T-helper 2 cell treated with Interferon-gamma antibody and Interleukin-4, amounts not matched to agents 100 ng/mL and 5 ng/mL, for 36 hours (primary cell): ENCODE measurements at regions not wholly inside any gene's neighbourhood (a gene's known extent, or its start where the extent isn't known, plus 50 kb on each side); places are given as distances from the start of the nearest gene placed in this dataset.
"Not testable (repeated sequence)": the region's sequence is repeated elsewhere in the genome, so short reads cannot be mapped to it uniquely, and the experiment has no call there.

Experiments used
- intact Hi-C: fragments of 100-400 bp; cut with micrococcal nuclease; formaldehyde crosslinking; loops from one replicate; pipeline ENCODE4 v1.15.1; 2023

GRCh38 chr7:126178865-126179264, 1073.9 kb downstream of the GRM8 start:
- intact Hi-C loops = no loop called here

GRCh38 chr7:126177782-126178181, 1075.0 kb downstream of the GRM8 start:
- intact Hi-C loops = no loop called here

GRCh38 chr7:126166645-126167044, 1086.1 kb downstream of the GRM8 start:
- intact Hi-C loops = no loop called here

DNA sequence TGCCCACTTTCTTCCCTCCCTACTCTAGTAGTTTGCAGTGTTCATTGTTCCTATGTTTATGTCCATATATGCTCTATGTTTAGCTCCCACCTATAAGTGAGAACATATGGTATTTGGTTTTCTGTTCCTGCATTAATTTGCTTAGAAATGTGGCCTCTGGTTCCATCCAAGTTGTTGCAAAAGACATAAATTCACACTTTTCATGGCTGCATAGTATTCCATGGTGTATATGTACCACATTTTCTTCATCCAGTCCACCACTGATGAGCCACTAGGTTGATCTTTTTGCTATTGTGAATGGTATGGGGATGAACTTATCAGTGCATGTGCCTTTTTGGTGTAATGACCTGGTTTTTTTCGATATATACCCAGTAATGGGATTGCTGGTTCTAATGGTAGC, 1089.1 kb downstream of the GRM8 start:
- intact Hi-C loops = no loop called here

DNA sequence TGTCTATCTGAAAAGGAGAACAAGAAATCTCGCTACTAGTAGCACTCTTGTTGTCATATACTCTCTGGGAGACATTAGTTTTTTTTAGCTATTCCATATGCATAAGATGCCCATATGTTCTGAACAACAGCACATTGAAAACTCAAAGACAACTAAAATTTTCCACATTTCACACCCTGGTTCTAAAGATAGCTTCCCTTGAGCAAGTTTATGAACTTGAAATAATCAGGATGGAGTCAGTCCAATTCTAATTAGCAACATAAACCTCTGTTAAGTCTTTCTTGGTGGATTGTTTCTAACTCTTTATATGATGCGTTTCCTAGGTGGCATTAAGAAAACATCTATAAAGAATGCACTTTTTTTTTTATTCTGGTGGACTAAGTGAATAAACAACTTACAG, 1095.3 kb downstream of the GRM8 start:
- intact Hi-C loops = no loop called here

DNA sequence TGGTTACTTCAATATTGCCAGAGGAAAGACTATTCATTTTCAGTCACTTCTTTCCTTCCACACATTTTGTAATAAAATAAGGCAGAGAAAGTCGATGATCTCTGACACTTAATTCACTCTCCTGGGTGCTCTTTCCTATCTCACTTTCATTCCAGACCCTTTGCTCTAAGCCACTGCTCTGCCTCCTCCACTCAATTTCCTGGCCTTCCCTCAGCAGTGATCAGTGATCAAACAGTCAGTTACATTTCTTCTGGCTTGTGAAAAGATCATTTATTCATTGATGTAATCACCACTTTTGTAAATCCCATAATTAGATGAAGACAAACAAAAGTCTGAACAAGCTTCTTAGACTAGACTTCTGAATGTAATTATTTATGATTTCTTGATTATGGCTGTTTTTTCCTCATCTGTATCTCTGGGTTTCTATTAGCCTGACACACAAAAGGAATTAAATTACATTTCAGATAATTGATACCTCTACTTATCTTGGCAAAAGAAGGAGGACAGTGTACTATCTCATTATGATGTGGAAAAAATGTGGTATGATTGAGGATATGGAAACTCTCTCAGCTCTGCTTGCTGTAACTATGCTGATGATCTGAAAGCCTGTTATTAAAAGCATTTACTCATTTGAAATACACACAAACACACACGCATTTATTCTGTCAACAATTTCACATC, 1102.3 kb downstream of the GRM8 start:
- intact Hi-C loops = no loop called here

DNA sequence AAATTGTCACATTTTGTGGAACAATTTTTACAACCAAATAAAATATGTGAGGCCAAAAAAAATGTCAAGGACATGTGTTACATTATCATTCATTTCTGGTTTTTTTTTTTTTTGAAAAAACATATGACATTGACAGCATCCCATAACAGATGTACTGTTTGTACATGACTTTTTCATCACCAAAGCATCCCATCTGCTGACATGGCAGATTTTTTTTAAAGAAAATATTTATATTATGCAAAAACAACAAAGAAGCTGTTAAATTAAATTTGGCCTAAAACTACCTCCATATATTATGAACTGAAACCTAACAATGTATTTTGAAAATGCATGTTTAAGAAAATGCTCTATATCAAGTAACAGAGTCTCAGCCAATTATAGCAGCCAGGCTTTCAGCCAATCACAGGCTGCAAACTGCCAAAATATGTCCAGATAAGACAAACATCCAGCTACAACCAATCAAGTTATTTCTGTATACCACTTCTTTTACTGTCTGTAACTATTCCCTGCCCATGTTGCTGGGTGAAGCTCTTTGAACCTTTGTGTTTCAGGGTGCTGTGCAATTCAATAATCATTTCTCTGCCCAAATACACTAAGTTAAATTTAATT, 1111.8 kb downstream of the GRM8 start:
- intact Hi-C loops = no loop called here

GRCh38 chr7:126119981-126120380, 1132.8 kb downstream of the GRM8 start:
- intact Hi-C loops = no loop called here

- intact Hi-C loops = no loop called here
Observed at GRCh38 chr7:126103582-126103981, 1149.2 kb downstream of the GRM8 start.

GRCh38 chr7:126083014-126083413, 1153.4 kb upstream of the POT1 start:
- intact Hi-C loops = no loop called here

GRCh38 chr7:126079581-126079980, 1150.0 kb upstream of the POT1 start:
- intact Hi-C loops = no loop called here

DNA sequence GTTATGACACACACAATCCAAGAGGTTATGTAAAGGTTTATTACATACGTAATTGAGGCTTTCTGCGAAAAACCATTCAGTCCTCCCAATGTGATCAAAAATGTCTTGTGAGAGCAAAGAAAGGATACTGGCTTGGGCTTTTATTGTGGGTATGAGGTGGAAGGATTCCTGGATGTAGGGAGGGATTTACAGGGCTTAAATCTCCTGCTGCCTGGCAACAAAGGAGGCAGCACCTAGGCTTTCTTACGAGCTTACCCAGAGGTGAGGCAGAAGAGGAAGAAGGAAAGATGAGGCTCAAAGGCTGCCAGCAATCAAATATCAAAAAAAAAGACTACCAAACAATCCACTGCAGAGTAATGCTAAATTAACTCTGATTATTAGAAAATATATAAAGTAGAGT, 1149.5 kb upstream of the POT1 start:
- intact Hi-C loops = no loop called here

GRCh38 chr7:126065766-126066165, 1136.1 kb upstream of the POT1 start:
- intact Hi-C loops = no loop called here

GRCh38 chr7:126057979-126058378, 1128.4 kb upstream of the POT1 start:
- intact Hi-C loops = no loop called here

DNA sequence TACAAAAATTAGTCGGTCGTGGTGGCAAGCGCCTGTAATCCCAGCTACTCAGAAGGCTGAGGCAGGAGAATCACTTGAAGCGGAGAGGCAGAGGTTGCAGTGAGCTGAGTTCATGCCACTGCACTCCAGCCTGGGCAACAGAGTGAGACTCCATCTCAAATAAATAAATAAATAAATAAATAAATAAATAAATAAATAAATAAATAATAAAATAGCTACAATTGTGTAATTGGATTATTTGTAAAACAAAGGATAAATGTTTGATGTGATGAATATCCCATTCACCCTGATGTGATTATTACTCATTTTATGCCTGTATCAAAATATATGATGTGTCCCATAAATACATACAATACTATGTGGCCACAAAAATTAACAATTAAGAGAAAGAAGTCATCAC, 1127.0 kb upstream of the POT1 start:
- intact Hi-C loops = not testable (repeated sequence)

DNA sequence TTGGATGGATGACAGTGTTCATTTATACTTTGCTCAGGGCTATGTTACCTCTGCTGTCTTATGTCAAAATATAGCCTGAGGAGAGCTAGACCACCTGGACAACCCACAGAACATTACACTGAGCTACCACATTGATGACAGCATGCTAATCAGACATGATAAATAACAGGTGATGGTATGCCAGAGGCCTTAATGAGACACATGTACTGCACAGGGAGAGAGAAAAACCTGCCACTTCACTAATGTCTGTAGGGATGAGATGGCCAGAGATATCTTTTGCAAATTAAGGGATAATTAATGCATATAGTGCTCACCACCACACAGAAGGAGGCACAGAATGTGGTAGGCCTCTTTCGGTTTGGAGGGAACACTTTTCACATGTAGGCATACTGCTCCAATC, 1122.6 kb upstream of the POT1 start:
- intact Hi-C loops = no loop called here

GRCh38 chr7:126044662-126045061, 1115.0 kb upstream of the POT1 start:
- intact Hi-C loops = no loop called here

GRCh38 chr7:126041472-126041871, 1111.8 kb upstream of the POT1 start:
- intact Hi-C loops = no loop called here

GRCh38 chr7:126040114-126041045, 1110.8 kb upstream of the POT1 start:
- intact Hi-C loops = no loop called here

DNA sequence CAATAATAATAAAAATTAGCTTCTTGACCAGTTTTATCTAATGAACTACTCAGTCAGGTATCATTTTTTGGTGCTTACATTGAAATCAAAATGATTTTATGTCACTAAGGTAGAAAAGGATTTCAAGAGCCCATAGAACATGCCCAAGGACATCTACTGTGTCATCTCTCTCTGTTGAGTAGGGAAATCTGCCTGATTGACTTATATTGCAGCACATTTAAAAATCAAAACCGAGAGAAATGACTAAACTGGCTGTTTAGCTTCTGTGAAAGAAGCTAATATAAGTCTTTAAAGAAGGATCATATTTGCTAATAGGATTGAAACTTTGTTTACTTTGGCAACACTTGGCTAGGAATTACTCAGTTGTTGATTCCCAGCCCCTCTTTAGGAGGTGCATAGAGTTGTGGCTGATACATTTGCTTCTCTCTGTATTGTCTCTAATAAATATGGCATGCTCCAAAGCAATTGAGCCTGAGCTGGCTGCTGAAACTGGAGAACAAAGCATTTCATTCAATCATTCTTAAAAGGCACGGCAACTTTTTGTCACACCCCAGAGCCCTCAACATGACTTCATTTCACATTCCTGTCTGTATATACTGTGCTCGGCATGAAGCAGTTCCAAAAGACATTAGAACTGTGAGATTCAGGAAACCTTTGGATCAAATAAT, 1096.9 kb upstream of the POT1 start:
- intact Hi-C loops = no loop called here

DNA sequence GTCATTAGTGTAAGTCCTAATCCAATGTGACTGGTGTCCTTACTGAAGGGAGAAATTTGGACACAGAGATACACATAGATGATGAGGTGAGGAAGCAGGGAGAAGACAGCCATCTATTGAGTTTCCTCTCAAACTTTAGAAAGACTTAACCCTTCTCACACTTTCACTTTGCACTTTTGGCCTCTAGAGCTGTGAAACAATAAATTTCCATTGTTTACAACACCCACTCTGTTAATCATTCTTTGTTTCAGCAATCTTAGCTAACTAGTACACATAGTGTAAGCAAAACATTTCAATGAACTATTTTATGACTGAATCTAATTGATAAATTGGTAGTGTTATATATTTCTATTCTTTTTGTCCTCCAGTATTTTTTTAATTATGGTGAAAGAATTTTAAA, 1092.8 kb upstream of the POT1 start:
- intact Hi-C loops = no loop called here

DNA sequence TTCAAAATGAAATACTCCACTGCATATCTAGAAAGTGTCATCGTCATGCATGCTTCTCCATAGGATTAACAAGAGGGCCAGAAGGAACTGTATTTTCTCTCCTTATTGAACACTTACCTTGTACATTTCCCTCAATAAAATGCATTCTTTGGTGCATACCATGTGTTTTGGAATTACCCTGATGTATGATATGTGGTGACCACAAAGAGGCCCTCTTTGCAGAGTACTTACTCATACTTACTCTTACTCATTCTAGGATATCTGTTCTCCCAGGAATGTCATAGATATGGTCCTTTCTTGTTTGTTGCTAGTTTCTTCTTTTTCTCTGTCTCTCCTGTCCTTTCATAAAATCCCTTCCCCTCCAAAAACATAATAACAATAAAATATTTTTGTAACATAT, 1087.1 kb upstream of the POT1 start:
- intact Hi-C loops = no loop called here
